ENCODE measurements at regions not wholly inside any gene's neighbourhood (a gene's known extent, or its start where the extent isn't known, plus 50 kb on each side); places are given as distances from the start of the nearest gene placed in this dataset.

DNA sequence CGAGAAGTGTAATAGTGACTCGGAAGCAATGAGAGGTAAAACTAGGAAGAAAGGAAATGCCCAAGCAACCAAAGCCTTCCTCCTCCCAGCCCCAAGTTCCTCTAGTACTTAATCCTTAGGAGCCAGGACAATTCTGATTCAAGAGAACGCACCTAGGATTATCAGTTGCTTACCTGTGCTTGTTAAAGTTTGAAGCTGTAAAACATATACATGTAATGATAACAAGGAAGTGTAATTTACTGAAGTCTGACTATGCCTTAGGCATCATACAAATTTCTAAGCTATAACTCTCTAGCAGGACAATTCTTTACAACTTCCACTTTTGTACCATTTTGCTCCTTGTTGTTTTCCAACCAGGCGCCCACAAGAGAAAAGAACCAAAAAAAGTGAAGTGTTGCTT, 92.8 kb upstream of the OSBPL8 start:
- TF ChIP-seq, protein P1, sequence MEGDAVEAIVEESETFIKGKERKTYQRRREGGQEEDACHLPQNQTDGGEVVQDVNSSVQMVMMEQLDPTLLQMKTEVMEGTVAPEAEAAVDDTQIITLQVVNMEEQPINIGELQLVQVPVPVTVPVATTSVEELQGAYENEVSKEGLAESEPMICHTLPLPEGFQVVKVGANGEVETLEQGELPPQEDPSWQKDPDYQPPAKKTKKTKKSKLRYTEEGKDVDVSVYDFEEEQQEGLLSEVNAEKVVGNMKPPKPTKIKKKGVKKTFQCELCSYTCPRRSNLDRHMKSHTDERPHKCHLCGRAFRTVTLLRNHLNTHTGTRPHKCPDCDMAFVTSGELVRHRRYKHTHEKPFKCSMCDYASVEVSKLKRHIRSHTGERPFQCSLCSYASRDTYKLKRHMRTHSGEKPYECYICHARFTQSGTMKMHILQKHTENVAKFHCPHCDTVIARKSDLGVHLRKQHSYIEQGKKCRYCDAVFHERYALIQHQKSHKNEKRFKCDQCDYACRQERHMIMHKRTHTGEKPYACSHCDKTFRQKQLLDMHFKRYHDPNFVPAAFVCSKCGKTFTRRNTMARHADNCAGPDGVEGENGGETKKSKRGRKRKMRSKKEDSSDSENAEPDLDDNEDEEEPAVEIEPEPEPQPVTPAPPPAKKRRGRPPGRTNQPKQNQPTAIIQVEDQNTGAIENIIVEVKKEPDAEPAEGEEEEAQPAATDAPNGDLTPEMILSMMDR (IDR thresholded peaks at IDR 0.05): no peak
- TF ChIP-seq POLR2A (IDR thresholded peaks at IDR 0.05) (no peak), EP300 (IDR thresholded peaks at IDR 0.05) (no peak)
